ENCODE measurements at regions not wholly inside any gene's neighbourhood (a gene's known extent, or its start where the extent isn't known, plus 50 kb on each side); places are given as distances from the start of the nearest gene placed in this dataset.

DNA sequence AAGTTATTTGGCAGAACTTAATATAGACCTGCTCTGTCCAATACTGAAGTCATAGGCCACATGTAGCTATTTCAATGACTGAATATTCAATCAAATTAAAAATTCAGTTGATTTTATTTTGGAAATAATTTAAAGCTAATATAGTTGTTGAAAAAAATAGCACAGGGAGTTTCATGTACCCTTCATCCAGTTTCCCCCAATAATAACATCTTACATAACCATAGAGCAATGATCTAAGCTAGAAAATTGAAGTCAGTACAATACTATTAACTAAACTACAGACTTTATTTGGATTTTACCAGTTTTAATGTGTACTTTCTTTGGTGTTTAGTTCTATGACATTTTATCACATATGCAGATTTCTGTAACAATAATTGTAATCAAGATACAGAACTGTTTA is 212.2 kb upstream of the HDDC2 start:
- H3K4me3 ChIP-seq (ENCODE audit: low read length), result no peak overlapping the region
- ATAC-seq (no peak), DNase-seq (no peak)
- H2AFZ ChIP-seq (ENCODE audit: low read length), result no peak overlapping the region
- H3K79me2 ChIP-seq (ENCODE audit: low read length), result no peaks in the 10 kb centered on the region
- no peaks in the 10 kb centered on the region for H3K9me2 ChIP-seq (replicated peaks; ENCODE audit: low read length)
- no peak overlapping the region for H3K9ac ChIP-seq (ENCODE audit: low read length)
- no TSS peak for BruUV-seq (replicated peaks)
- ChIA-PET POLR2A (ENCODE audit: unreplicated experiment) (no interaction called here), CTCF (no interaction called here)
- H4K20me1 ChIP-seq (ENCODE audit: low read length), result no peaks in the 10 kb centered on the region
- H3K27me3 ChIP-seq (ENCODE audit: low read length), result no peaks in the 10 kb centered on the region
- no peak overlapping the region for H3K27ac ChIP-seq (ENCODE audit: low read length)
- TF ChIP-seq, protein P1, sequence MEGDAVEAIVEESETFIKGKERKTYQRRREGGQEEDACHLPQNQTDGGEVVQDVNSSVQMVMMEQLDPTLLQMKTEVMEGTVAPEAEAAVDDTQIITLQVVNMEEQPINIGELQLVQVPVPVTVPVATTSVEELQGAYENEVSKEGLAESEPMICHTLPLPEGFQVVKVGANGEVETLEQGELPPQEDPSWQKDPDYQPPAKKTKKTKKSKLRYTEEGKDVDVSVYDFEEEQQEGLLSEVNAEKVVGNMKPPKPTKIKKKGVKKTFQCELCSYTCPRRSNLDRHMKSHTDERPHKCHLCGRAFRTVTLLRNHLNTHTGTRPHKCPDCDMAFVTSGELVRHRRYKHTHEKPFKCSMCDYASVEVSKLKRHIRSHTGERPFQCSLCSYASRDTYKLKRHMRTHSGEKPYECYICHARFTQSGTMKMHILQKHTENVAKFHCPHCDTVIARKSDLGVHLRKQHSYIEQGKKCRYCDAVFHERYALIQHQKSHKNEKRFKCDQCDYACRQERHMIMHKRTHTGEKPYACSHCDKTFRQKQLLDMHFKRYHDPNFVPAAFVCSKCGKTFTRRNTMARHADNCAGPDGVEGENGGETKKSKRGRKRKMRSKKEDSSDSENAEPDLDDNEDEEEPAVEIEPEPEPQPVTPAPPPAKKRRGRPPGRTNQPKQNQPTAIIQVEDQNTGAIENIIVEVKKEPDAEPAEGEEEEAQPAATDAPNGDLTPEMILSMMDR (conservative IDR thresholded peaks at IDR 0.05; ENCODE audit: low read depth, low read length), result no peak
- TF ChIP-seq EZH2phosphoT487 (IDR thresholded peaks at IDR 0.05; ENCODE audit: borderline replicate concordance, low read length) (no peak), EZH2 (IDR thresholded peaks at IDR 0.05; ENCODE audit: low read length, unreplicated experiment) (no peak)
- intact Hi-C loops (cut with micrococcal nuclease), result no loop called here
- H3K9me3 ChIP-seq (ENCODE audit: low read length), result no peaks in the 10 kb centered on the region
- no peak overlapping the region for H3K4me2 ChIP-seq (ENCODE audit: low read length)
- H3K4me1 ChIP-seq (ENCODE audit: insufficient read depth, low read length), result no peaks in the 10 kb centered on the region
- no peaks in the 10 kb centered on the region for H3K36me3 ChIP-seq (ENCODE audit: low read depth, low read length)
- H3F3A ChIP-seq (ENCODE audit: low read length, unreplicated experiment), result no peaks in the 10 kb centered on the region

DNA sequence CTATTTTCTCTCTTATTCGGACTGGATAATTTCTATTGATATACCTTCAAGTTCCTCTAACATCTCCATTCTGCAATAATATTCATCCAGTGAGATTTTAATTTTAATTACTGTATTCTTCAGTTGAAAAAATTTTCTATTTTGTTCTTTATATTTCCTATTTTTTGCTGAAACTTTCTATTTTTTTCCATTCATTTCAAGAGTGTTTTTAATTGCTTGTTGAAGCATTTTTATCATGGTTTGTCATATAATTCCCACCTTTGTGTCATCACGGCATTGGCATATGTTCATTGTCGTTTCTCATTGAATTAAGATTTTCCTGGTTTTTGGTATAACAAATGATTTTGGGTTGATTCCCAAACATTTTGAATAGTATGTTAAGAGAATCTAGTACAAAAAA is 214.9 kb upstream of the HDDC2 start:
- Histone ChIP-seq H4K20me1 (ENCODE audit: low read length) (no peaks in the 10 kb centered on the region), H3K79me2 (ENCODE audit: low read length) (no peaks in the 10 kb centered on the region), H3K9me3 (ENCODE audit: low read length) (no peaks in the 10 kb centered on the region), H3F3A (ENCODE audit: low read length, unreplicated experiment) (no peaks in the 10 kb centered on the region), H3K27ac (ENCODE audit: low read length) (no peak overlapping the region), H2AFZ (ENCODE audit: low read length) (no peak overlapping the region), H3K9me2 (replicated peaks; ENCODE audit: low read length) (no peaks in the 10 kb centered on the region), H3K9ac (ENCODE audit: low read length) (no peak overlapping the region), H3K4me3 (ENCODE audit: low read length) (no peak overlapping the region), H3K4me2 (ENCODE audit: low read length) (no peak overlapping the region), H3K36me3 (ENCODE audit: low read depth, low read length) (no peaks in the 10 kb centered on the region), H3K27me3 (ENCODE audit: low read length) (no peaks in the 10 kb centered on the region), H3K4me1 (ENCODE audit: insufficient read depth, low read length) (no peaks in the 10 kb centered on the region)
- ATAC-seq (no peak), DNase-seq (no peak)
- intact Hi-C loops (cut with micrococcal nuclease), result no loop called here
- BruUV-seq (replicated peaks), result no TSS peak
- ChIA-PET POLR2A (ENCODE audit: unreplicated experiment) (no interaction called here), CTCF (no interaction called here)
- TF ChIP-seq EZH2phosphoT487 (IDR thresholded peaks at IDR 0.05; ENCODE audit: borderline replicate concordance, low read length) (no peak), EZH2 (IDR thresholded peaks at IDR 0.05; ENCODE audit: low read length, unreplicated experiment) (no peak)
- TF ChIP-seq, protein P1 (conservative IDR thresholded peaks at IDR 0.05; ENCODE audit: low read depth, low read length), result no peak

DNA sequence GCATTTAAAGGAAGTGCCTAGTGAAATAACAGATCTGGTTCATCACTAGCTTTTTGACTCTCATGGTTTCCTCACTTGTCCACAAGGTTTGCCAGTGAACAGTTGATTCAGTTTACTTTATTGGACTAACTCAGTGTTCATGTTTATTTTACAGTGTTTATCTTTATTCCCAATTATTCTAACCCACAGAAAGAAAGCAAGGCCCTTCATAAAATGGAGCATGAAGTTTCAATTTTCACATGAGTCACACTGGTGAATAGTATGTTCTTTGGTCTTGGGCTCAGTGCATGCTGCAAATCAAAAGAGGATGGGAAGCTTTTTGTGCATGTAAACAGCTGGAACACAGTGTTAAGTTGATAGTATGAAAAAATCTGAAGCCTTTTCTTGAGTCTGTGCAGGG is 217.6 kb upstream of the HDDC2 start:
- ChIA-PET POLR2A (ENCODE audit: unreplicated experiment) (no interaction called here), CTCF (no interaction called here)
- Histone ChIP-seq H3K4me2 (ENCODE audit: low read length) (no peak overlapping the region), H2AFZ (ENCODE audit: low read length) (no peak overlapping the region), H3K4me1 (ENCODE audit: insufficient read depth, low read length) (no peaks in the 10 kb centered on the region), H3K9ac (ENCODE audit: low read length) (no peak overlapping the region), H3K79me2 (ENCODE audit: low read length) (no peaks in the 10 kb centered on the region), H3K9me3 (ENCODE audit: low read length) (no peaks in the 10 kb centered on the region), H3K36me3 (ENCODE audit: low read depth, low read length) (no peaks in the 10 kb centered on the region), H4K20me1 (ENCODE audit: low read length) (no peaks in the 10 kb centered on the region), H3K27me3 (ENCODE audit: low read length) (no peaks in the 10 kb centered on the region), H3K4me3 (ENCODE audit: low read length) (no peak overlapping the region), H3F3A (ENCODE audit: low read length, unreplicated experiment) (no peaks in the 10 kb centered on the region), H3K9me2 (replicated peaks; ENCODE audit: low read length) (no peaks in the 10 kb centered on the region), H3K27ac (ENCODE audit: low read length) (no peak overlapping the region)
- no TSS peak for BruUV-seq (replicated peaks)
- peak; percentile 27 for ATAC-seq
- peak; percentile 28 for DNase-seq
- TF ChIP-seq, protein P1 (conservative IDR thresholded peaks at IDR 0.05; ENCODE audit: low read depth, low read length), result no peak
- TF ChIP-seq EZH2phosphoT487 (IDR thresholded peaks at IDR 0.05; ENCODE audit: borderline replicate concordance, low read length), result no peak
- no peak for TF ChIP-seq EZH2 (IDR thresholded peaks at IDR 0.05; ENCODE audit: low read length, unreplicated experiment)
- intact Hi-C loops (cut with micrococcal nuclease), result no loop called here

Data from PC-3 (cell line).